Osteocyte (in vitro differentiated cells): ENCODE measurements at regions not wholly inside any gene's neighbourhood (a gene's known extent, or its start where the extent isn't known, plus 50 kb on each side); places are given as distances from the start of the nearest gene placed in this dataset.
"Not testable (repeated sequence)": the region's sequence is repeated elsewhere in the genome, so short reads cannot be mapped to it uniquely, and the experiment has no call there.

Experiments
- DNase-seq: peaks from one replicate; pipeline ENCODE4 v3.0.0; 2021; ENCODE audit warnings: mixed read lengths; ENCODE audit not compliant: unreplicated experiment; ENCODE audit errors: extremely low spot score
- H3K27ac Mint-ChIP-seq: one replicate; pipeline ENCODE4 v1.8.0; 2021; ENCODE audit warnings: mild to moderate bottlenecking, mixed read lengths; ENCODE audit not compliant: unreplicated experiment
- H3K27me3 Mint-ChIP-seq: one replicate; pipeline ENCODE4 v1.8.0; 2021; ENCODE audit warnings: mixed read lengths; ENCODE audit not compliant: unreplicated experiment
- H3K36me3 Mint-ChIP-seq: one replicate; pipeline ENCODE4 v1.8.0; 2021; ENCODE audit warnings: mixed read lengths; ENCODE audit not compliant: unreplicated experiment
- H3K4me1 Mint-ChIP-seq: one replicate; pipeline ENCODE4 v1.8.0; 2021; ENCODE audit warnings: mixed read lengths; ENCODE audit not compliant: unreplicated experiment
- H3K4me3 Mint-ChIP-seq: one replicate; pipeline ENCODE4 v1.8.0; 2021; ENCODE audit warnings: mild to moderate bottlenecking, moderate library complexity, mixed read lengths; ENCODE audit not compliant: unreplicated experiment
- H3K9me3 Mint-ChIP-seq: one replicate; pipeline ENCODE4 v1.8.0; 2021; ENCODE audit warnings: mixed read lengths; ENCODE audit not compliant: unreplicated experiment
- TF ChIP-seq, protein P1 (sequence below): fragments of 200-600 bp; sonication (generic); IDR thresholded peaks from 2 replicates; pipeline ENCODE4 v1.5.0; 2021; ENCODE audit warnings: antibody characterized with exemption, mild to moderate bottlenecking, moderate library complexity

- Mint-ChIP-seq H3K27ac (no peak overlapping the region), H3K4me3 (no peak overlapping the region), H3K4me1 (peaks cover 12% of the 10 kb centered on the region), H3K9me3 (peaks cover 5% of the 10 kb centered on the region), H3K27me3 (no peaks in the 10 kb centered on the region), H3K36me3 (peaks cover 11% of the 10 kb centered on the region)
- no peak for DNase-seq
- TF ChIP-seq, protein P1, sequence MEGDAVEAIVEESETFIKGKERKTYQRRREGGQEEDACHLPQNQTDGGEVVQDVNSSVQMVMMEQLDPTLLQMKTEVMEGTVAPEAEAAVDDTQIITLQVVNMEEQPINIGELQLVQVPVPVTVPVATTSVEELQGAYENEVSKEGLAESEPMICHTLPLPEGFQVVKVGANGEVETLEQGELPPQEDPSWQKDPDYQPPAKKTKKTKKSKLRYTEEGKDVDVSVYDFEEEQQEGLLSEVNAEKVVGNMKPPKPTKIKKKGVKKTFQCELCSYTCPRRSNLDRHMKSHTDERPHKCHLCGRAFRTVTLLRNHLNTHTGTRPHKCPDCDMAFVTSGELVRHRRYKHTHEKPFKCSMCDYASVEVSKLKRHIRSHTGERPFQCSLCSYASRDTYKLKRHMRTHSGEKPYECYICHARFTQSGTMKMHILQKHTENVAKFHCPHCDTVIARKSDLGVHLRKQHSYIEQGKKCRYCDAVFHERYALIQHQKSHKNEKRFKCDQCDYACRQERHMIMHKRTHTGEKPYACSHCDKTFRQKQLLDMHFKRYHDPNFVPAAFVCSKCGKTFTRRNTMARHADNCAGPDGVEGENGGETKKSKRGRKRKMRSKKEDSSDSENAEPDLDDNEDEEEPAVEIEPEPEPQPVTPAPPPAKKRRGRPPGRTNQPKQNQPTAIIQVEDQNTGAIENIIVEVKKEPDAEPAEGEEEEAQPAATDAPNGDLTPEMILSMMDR: no peak
Measured at GRCh38 chr4:3377557-3377956, 64.2 kb upstream of the HGFAC start.

- peaks cover 12% of the 10 kb centered on the region for H3K4me1 Mint-ChIP-seq
- not testable (repeated sequence) for H3K9me3 Mint-ChIP-seq, H3K27ac Mint-ChIP-seq, H3K4me3 Mint-ChIP-seq, H3K27me3 Mint-ChIP-seq
- DNase-seq: peak; percentile 63
- peaks cover 12% of the 10 kb centered on the region for H3K36me3 Mint-ChIP-seq
Measured at GRCh38 chr4:3380336-3380735, 61.4 kb upstream of the HGFAC start.

GRCh38 chr4:3381208-3381607 lies 60.6 kb upstream of the HGFAC start:
- H3K36me3 Mint-ChIP-seq: peaks cover 12% of the 10 kb centered on the region
- H3K27ac Mint-ChIP-seq, H3K4me1 Mint-ChIP-seq, H3K27me3 Mint-ChIP-seq, H3K9me3 Mint-ChIP-seq, DNase-seq, H3K4me3 Mint-ChIP-seq: not testable (repeated sequence)

DNA sequence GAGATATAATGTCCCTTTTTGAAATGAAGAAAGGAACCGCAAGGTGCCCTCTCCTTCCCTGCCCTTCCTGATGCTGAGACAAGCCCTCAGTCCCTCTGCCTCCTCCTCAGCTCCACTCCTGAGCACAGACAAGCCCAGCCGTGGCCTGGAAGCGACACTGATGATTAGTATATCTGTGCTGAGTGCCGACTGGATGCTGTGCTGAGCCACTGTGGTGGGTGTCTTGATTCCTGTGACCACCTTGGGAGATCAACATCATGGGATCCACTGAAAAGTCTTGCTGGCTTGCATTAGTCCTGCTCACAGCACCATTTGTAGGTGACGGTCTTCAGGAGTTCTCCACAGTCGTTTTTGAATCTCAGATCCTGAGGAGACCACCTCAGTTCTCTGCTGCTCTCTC lies 59.5 kb upstream of the HGFAC start:
- Mint-ChIP-seq H3K36me3 (peaks cover 12% of the 10 kb centered on the region), H3K27me3 (no peaks in the 10 kb centered on the region), H3K4me3 (no peak overlapping the region), H3K4me1 (peaks cover 12% of the 10 kb centered on the region), H3K27ac (no peak overlapping the region), H3K9me3 (peaks cover 5% of the 10 kb centered on the region)
- TF ChIP-seq, protein P1: no peak
- no peak for DNase-seq

DNA sequence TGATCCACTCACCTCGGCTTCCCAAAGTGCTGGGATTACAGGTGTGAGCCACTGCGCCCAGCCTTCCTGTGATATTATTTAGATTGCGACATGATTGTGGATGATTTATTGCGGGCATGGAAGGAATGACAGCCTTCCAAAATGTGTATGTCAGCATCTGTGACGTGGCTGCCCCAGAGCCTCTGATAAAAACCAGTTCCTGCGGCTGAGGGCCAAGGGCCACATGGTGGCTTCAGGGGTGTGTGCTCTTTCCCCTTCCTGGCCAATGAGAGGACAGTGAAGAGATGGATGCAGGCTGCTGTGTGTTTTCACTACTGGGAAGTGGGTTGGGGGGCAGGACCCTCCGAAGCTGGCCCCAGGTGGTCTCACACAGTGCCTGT lies 57.4 kb upstream of the HGFAC start:
- Mint-ChIP-seq H3K27me3 (no peaks in the 10 kb centered on the region), H3K4me3 (no peak overlapping the region), H3K36me3 (peaks cover 9% of the 10 kb centered on the region), H3K27ac (no peak overlapping the region), H3K4me1 (peaks cover 26% of the 10 kb centered on the region), H3K9me3 (peaks cover 5% of the 10 kb centered on the region)
- TF ChIP-seq, protein P1: no peak
- no peak for DNase-seq

DNA sequence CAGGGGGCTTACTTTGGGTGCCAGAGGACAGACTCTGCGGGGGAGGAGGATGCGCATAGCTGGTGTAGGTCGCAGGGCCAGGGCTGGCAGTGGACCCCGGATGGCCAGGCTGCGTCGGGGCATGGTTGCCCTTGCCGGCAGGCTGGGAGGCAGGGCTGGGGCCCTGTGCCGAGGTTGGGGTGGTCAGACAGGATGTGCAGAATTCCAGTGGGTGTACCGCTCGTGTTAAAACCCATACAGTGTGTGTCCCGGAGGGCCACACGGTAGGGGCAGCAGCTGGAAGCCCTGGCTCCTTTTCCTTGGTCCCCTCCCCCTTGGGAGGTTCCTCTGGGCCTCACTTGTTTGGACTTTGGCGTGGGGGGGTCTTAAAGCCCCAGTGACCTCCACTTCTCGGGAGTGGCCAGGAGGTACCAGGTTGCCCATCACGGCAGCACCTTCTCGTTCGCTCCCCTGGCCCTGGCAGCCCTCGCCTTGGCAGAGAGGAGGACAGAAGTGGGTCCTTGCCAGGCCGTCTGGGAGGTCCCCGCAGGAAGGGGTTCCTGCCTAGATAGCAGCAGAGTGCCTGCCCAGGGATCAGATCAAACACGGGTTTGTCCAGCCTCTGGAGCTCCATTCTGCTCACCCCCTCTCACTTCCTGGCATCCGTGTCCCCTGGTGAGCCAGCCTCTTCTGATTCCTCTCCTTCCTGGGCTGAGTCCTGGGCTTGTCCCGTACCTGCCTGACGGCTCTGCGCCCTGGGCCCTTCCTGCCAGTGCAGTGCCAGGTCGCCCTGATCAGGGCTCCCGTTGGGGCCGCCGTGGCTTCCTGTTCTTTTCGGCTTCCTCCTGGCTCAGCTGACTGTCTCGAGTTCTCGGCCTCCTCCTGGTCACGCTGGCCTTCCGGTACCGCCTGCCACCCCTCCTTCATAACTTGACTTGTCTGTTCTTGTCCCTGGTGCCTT lies 56.7 kb upstream of the HGFAC start:
- DNase-seq: peak; percentile 81
- Mint-ChIP-seq H3K9me3 (peaks cover under 1% of the 10 kb centered on the region), H3K36me3 (peaks cover 6% of the 10 kb centered on the region), H3K4me3 (no peak overlapping the region), H3K27ac (no peak overlapping the region), H3K27me3 (no peaks in the 10 kb centered on the region), H3K4me1 (peaks cover 33% of the 10 kb centered on the region)
- TF ChIP-seq, protein P1: no peak
